ENCODE measurements at regions not wholly inside any gene's neighbourhood (a gene's known extent, or its start where the extent isn't known, plus 50 kb on each side); places are given as distances from the start of the nearest gene placed in this dataset.

DNA sequence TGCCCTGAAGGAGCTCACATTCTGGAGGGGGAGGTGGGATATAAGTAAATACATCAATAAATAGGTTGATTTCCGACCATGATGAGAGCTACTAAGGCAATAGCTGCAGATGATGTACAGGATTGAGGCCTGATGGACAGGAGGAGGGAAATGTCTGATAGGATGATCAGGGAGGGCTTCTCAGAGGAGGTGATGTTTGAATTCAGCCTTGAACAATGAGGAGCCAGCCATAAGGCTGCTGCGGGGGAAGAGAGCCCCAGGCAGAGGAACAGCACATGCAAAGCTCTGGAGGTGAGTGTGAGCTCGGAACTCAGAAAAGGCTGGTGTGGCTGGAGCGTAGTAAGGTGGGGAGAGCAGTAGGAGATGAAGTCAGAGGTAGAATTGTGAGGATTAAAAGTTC is 411.7 kb downstream of the PTPRU start:
- Histone ChIP-seq H3K79me2 (ENCODE audit: insufficient read depth, low read length) (no peaks in the 10 kb centered on the region), H3K4me2 (ENCODE audit: low read length) (no peak overlapping the region), H3K27me3 (ENCODE audit: insufficient read depth, low read length) (no peaks in the 10 kb centered on the region), H2AFZ (ENCODE audit: low read depth, low read length, poor library complexity, severe bottlenecking) (no peak overlapping the region), H3K9ac (ENCODE audit: low read length) (no peak overlapping the region), H3K4me1 (ENCODE audit: control insufficient read depth in 1 of 2, insufficient read depth in 2 of 2, low read length in 2 of 2) (peaks cover 3 to 14% of the 10 kb centered on the region in 2 experiments; a peak in 2 of 4 replicates), H4K20me1 (ENCODE audit: insufficient read depth) (no peaks in the 10 kb centered on the region), H3K4me3 (replicated peaks in 1 of 2; ENCODE audit: low read depth in 1 of 2, low read length in 2 of 2) (no peak overlapping the region), H3K9me2 (ENCODE audit: insufficient read depth) (no peaks in the 10 kb centered on the region), H3K9me3 (ENCODE audit: control insufficient read depth in 1 of 2, insufficient read depth in 1 of 2, low read depth in 1 of 2, low read length in 2 of 2) (no peaks in the 10 kb centered on the region), H3K27ac (ENCODE audit: low read depth, low read length) (no peak overlapping the region), H3K36me3 (ENCODE audit: control insufficient read depth in 1 of 2, insufficient read depth in 2 of 2, low read length in 2 of 2) (no peaks in the 10 kb centered on the region)
- ChIA-PET RAD21 (ENCODE audit: low non-redundant PET in 1 of 2, low total read pairs in 2 of 2, uncharacterized antibody in 2 of 2, unreplicated experiment in 2 of 2) (no interaction called here), CTCF (no interaction called here), POLR2A (no interaction called here)
- DNase-seq (ENCODE audit: low read depth, low spot score) = no peak
- BruUV-seq (replicated peaks) = no TSS peak
- TF ChIP-seq, protein P1, sequence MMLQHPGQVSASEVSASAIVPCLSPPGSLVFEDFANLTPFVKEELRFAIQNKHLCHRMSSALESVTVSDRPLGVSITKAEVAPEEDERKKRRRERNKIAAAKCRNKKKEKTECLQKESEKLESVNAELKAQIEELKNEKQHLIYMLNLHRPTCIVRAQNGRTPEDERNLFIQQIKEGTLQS (IDR thresholded peaks at IDR 0.05) = no peak
- TF ChIP-seq, protein P2, sequence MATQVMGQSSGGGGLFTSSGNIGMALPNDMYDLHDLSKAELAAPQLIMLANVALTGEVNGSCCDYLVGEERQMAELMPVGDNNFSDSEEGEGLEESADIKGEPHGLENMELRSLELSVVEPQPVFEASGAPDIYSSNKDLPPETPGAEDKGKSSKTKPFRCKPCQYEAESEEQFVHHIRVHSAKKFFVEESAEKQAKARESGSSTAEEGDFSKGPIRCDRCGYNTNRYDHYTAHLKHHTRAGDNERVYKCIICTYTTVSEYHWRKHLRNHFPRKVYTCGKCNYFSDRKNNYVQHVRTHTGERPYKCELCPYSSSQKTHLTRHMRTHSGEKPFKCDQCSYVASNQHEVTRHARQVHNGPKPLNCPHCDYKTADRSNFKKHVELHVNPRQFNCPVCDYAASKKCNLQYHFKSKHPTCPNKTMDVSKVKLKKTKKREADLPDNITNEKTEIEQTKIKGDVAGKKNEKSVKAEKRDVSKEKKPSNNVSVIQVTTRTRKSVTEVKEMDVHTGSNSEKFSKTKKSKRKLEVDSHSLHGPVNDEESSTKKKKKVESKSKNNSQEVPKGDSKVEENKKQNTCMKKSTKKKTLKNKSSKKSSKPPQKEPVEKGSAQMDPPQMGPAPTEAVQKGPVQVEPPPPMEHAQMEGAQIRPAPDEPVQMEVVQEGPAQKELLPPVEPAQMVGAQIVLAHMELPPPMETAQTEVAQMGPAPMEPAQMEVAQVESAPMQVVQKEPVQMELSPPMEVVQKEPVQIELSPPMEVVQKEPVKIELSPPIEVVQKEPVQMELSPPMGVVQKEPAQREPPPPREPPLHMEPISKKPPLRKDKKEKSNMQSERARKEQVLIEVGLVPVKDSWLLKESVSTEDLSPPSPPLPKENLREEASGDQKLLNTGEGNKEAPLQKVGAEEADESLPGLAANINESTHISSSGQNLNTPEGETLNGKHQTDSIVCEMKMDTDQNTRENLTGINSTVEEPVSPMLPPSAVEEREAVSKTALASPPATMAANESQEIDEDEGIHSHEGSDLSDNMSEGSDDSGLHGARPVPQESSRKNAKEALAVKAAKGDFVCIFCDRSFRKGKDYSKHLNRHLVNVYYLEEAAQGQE (IDR thresholded peaks at IDR 0.05; ENCODE audit: low read depth) = no peak
- TF ChIP-seq POLR2A (IDR thresholded peaks at IDR 0.05; ENCODE audit: borderline replicate concordance, extremely low read depth, insufficient read depth, insufficient read length) (no peak), POLR2AphosphoS5 (IDR thresholded peaks at IDR 0.05; ENCODE audit: low read depth, low read length) (no peak), ELF1 (IDR thresholded peaks at IDR 0.05; ENCODE audit: borderline replicate concordance, low read depth) (no peak), CEBPB (IDR thresholded peaks at IDR 0.05; ENCODE audit: low read depth) (no peak), SIN3A (IDR thresholded peaks at IDR 0.05; ENCODE audit: low read depth) (no peak)
- TF ChIP-seq, protein P3, sequence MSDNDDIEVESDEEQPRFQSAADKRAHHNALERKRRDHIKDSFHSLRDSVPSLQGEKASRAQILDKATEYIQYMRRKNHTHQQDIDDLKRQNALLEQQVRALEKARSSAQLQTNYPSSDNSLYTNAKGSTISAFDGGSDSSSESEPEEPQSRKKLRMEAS (IDR thresholded peaks at IDR 0.05) = no peak
- no peak for ATAC-seq
- intact Hi-C loops (cut with micrococcal nuclease) = no loop called here

Data from HCT116 (cell line).